Keratinocyte (primary cell): ENCODE measurements at regions not wholly inside any gene's neighbourhood (a gene's known extent, or its start where the extent isn't known, plus 50 kb on each side); places are given as distances from the start of the nearest gene placed in this dataset.

Experiments used
- DNase-seq: peaks from one replicate; pipeline ENCODE4 v3.0.0-alpha.2; 2011; ENCODE audit warnings: low read depth, missing footprints, low spot score
- FAIRE-seq: peaks from 2 replicates; lab custom pipeline; 2011; peaks lifted over from hg19 to GRCh38; lab: Jason Lieb, UNC
- H2AFZ ChIP-seq: 2 replicates; pipeline ENCODE4 v1.6.0; 2012; ENCODE audit warnings: low read length, control low read depth, inconsistent platforms; ENCODE audit not compliant: control insufficient read depth
- H3K27ac ChIP-seq: 2 replicates; pipeline ENCODE4 v1.5.1; 2011; ENCODE audit warnings: low read length; ENCODE audit not compliant: control insufficient read depth, insufficient read depth
- H3K27me3 ChIP-seq: 3 replicates; pipeline ENCODE4 v1.6.0; 2011; ENCODE audit warnings: low read length; ENCODE audit not compliant: control insufficient read depth, insufficient read depth; ENCODE audit errors: extremely low read depth
- H3K36me3 ChIP-seq, 2 experiments: 2 replicates in 1 of 2; 3 replicates in 1 of 2; pipeline ENCODE4 v1.5.1; 2011; ENCODE audit warnings: low read length in 2 of 2, mild to moderate bottlenecking in 1 of 2; ENCODE audit not compliant: control insufficient read depth in 2 of 2, insufficient read depth in 2 of 2; ENCODE audit errors: extremely low read depth in 1 of 2
- H3K4me1 ChIP-seq: 3 replicates; pipeline ENCODE4 v1.5.1; 2011; ENCODE audit warnings: low read length; ENCODE audit not compliant: control insufficient read depth, insufficient read depth; ENCODE audit errors: extremely low read depth
- H3K4me2 ChIP-seq: 3 replicates; pipeline ENCODE4 v1.6.0; 2011; ENCODE audit warnings: low read depth, low read length; ENCODE audit not compliant: control insufficient read depth, insufficient read depth; ENCODE audit errors: extremely low read depth
- H3K4me3 ChIP-seq, 3 experiments: fragments of 200-600 bp in 1 of 3; sonication (generic) in 1 of 3; 2 replicates in 2 of 3; 3 replicates in 1 of 3; pipeline ENCODE4 v1.5.1; 2011 to 2016; ENCODE audit warnings: low read length in 3 of 3, mild to moderate bottlenecking in 3 of 3, control low read depth in 2 of 3, inconsistent platforms in 1 of 3, low read depth in 1 of 3, mixed read lengths in 1 of 3, mixed run types in 1 of 3, moderate library complexity in 1 of 3; ENCODE audit not compliant: control insufficient read depth in 2 of 3, insufficient read depth in 2 of 3; ENCODE audit errors: extremely low read depth in 1 of 3
- H3K79me2 ChIP-seq: 2 replicates; pipeline ENCODE4 v1.6.0; 2012; ENCODE audit warnings: low read length; ENCODE audit not compliant: control insufficient read depth, insufficient read depth
- H3K9ac ChIP-seq: 3 replicates; pipeline ENCODE4 v1.6.0; 2011; ENCODE audit warnings: low read length; ENCODE audit not compliant: control insufficient read depth, insufficient read depth; ENCODE audit errors: extremely low read depth
- H3K9me1 ChIP-seq: 3 replicates; pipeline ENCODE4 v1.6.0; 2011; ENCODE audit warnings: low read length; ENCODE audit not compliant: control insufficient read depth, insufficient read depth; ENCODE audit errors: extremely low read depth
- H3K9me3 ChIP-seq: 2 replicates; pipeline ENCODE4 v1.5.1; 2012; ENCODE audit warnings: low read depth, low read length; ENCODE audit not compliant: control insufficient read depth
- H4K20me1 ChIP-seq: 3 replicates; pipeline ENCODE4 v1.6.0; 2011; ENCODE audit warnings: low read length; ENCODE audit not compliant: control insufficient read depth, insufficient read depth; ENCODE audit errors: extremely low read depth
- EZH2 ChIP-seq: IDR thresholded peaks from one replicate; pipeline ENCODE4 v1.6.1; 2012; ENCODE audit warnings: inconsistent platforms, mild to moderate bottlenecking, low read length, moderate library complexity
- dilution Hi-C: fragments of 300-500 bp; cut with MboI; formaldehyde crosslinking; loops from one replicate; pipeline ENCODE4 v1.7.0; 2020; ENCODE audit warnings: low sequenced_read_pairs; ENCODE audit not compliant: extremely low pct_ligation_motif_present
- TF ChIP-seq, protein P1 (sequence below), 3 experiments: IDR thresholded peaks in 1 of 3; conservative IDR thresholded peaks in 1 of 3; optimal IDR thresholded peaks in 1 of 3; 2 replicates in 2 of 3; 3 replicates in 1 of 3; pipeline versions ENCODE3 to v1.5.1; 2011; ENCODE audit warnings: low read length in 3 of 3, mild to moderate bottlenecking in 3 of 3, moderate library complexity in 2 of 3, control low read depth in 1 of 3, inconsistent platforms in 1 of 3; ENCODE audit not compliant: insufficient read depth in 2 of 3; ENCODE audit errors: extremely low read depth in 1 of 3

- no peaks in the 10 kb centered on the region for H3K9me1 ChIP-seq
- DNase-seq (no peak), FAIRE-seq (no peak)
- H3K4me2 ChIP-seq = no peak overlapping the region
- dilution Hi-C loops = no loop called here
- no peak overlapping the region for H2AFZ ChIP-seq
- H3K9me3 ChIP-seq = no peaks in the 10 kb centered on the region
- H3K79me2 ChIP-seq = no peaks in the 10 kb centered on the region
- H3K27me3 ChIP-seq = no peaks in the 10 kb centered on the region
- no peak overlapping the region for H3K27ac ChIP-seq
- H3K9ac ChIP-seq = no peak overlapping the region
- H3K4me1 ChIP-seq = peaks cover 14% of the 10 kb centered on the region
- no peak overlapping the region for H3K4me3 ChIP-seq
- H3K36me3 ChIP-seq = no peaks in the 10 kb centered on the region
- TF ChIP-seq EZH2 = no peak
- TF ChIP-seq, protein P1, sequence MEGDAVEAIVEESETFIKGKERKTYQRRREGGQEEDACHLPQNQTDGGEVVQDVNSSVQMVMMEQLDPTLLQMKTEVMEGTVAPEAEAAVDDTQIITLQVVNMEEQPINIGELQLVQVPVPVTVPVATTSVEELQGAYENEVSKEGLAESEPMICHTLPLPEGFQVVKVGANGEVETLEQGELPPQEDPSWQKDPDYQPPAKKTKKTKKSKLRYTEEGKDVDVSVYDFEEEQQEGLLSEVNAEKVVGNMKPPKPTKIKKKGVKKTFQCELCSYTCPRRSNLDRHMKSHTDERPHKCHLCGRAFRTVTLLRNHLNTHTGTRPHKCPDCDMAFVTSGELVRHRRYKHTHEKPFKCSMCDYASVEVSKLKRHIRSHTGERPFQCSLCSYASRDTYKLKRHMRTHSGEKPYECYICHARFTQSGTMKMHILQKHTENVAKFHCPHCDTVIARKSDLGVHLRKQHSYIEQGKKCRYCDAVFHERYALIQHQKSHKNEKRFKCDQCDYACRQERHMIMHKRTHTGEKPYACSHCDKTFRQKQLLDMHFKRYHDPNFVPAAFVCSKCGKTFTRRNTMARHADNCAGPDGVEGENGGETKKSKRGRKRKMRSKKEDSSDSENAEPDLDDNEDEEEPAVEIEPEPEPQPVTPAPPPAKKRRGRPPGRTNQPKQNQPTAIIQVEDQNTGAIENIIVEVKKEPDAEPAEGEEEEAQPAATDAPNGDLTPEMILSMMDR (optimal IDR thresholded peaks at IDR 0.05 in 1 of 3, IDR thresholded peaks at IDR 0.05 in 1 of 3, conservative IDR thresholded peaks at IDR 0.05 in 1 of 3; ENCODE audit: extremely low read depth in 1 of 3, insufficient read depth in 2 of 3, low read length in 3 of 3) = no peak
- no peaks in the 10 kb centered on the region for H4K20me1 ChIP-seq
Observed at GRCh38 chr6:15978426-15978825, 150.5 kb upstream of the MYLIP start.

DNA sequence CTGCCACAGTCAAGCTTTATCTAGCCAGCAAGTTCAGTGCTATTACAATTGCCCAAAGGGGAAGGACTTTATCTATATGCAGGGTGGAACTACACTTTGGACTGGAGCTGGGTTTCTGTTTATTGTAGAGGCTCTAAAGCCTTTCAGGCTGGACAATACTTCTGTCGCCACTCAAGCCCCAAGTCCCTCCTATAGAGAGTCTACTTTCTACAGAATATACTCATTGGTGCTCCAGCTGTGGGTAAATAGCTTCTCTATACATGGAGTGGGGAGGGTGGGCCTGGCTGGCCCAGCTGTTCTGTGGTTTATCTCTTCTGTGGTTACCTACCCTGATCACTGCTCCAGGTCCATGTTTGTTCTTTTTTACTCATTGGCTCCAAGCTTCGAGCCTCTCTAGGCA lies 151.8 kb upstream of the MYLIP start:
- no peaks in the 10 kb centered on the region for H3K27me3 ChIP-seq
- no peaks in the 10 kb centered on the region for H3K9me1 ChIP-seq
- peaks cover 14% of the 10 kb centered on the region for H3K4me1 ChIP-seq
- TF ChIP-seq, protein P1 (optimal IDR thresholded peaks at IDR 0.05 in 1 of 3, IDR thresholded peaks at IDR 0.05 in 1 of 3, conservative IDR thresholded peaks at IDR 0.05 in 1 of 3; ENCODE audit: extremely low read depth in 1 of 3, insufficient read depth in 2 of 3, low read length in 3 of 3) = no peak
- no peak for TF ChIP-seq EZH2
- H3K9ac ChIP-seq = no peak overlapping the region
- dilution Hi-C loops = no loop called here
- no peak overlapping the region for H3K4me2 ChIP-seq
- no peaks in the 10 kb centered on the region for H4K20me1 ChIP-seq
- FAIRE-seq = no peak
- DNase-seq = no peak
- no peaks in the 10 kb centered on the region for H3K36me3 ChIP-seq
- H3K27ac ChIP-seq = no peak overlapping the region
- H2AFZ ChIP-seq = no peak overlapping the region
- H3K79me2 ChIP-seq = no peaks in the 10 kb centered on the region
- no peak overlapping the region for H3K4me3 ChIP-seq
- no peaks in the 10 kb centered on the region for H3K9me3 ChIP-seq
